ENCODE measurements at regions not wholly inside any gene's neighbourhood (a gene's known extent, or its start where the extent isn't known, plus 50 kb on each side); places are given as distances from the start of the nearest gene placed in this dataset.
"Not testable (repeated sequence)": the region's sequence is repeated elsewhere in the genome, so short reads cannot be mapped to it uniquely, and the experiment has no call there.

DNA sequence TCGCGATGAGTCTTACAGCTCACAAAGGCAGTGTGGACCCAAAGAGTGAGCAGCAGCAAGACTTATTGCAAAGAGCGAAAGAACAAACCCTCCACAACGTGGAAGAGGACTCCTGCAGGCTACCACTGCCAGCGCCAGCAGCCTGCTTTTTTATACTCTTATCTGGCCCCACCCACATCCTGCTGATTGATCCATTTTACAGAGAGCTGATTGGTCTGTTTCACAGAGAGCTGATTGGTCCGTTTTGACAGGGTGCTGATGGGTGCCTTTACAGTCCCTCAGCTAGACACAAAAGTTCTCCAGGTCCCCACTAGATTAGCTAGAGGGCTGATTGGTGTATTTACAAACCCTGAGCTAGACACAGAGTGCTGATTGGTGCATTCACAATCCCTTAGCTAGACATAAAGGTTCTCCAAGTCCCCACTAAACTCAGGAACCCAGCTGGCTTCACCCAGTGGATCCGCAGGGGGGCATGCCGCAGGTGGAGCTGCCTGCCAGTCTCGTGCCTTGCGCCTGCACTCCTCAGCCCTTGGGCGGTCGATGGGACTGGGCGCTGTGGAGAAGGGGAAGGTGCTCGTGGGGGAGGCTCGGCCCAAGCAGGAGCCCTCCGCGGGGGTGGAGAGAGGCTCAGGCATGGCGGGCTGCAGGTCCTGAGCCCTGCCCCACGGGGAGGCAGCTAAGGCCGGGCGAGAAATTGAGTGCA, 75.7 kb downstream of the QDPR start:
- H3K9me3 Mint-ChIP-seq, result not testable (repeated sequence)

GRCh38 chr4:17433827-17434226, 78.1 kb downstream of the QDPR start:
- Mint-ChIP-seq H3K4me1 (no peaks in the 10 kb centered on the region), H3K4me3 (no peak overlapping the region), H3K27ac (no peak overlapping the region), H3K27me3 (no peaks in the 10 kb centered on the region), H3K36me3 (no peaks in the 10 kb centered on the region), H3K9me3 (no peaks in the 10 kb centered on the region)
- ATAC-seq, result no peak

More for the DNA sequence above, 75.7 kb downstream of the QDPR start:
- H3K36me3 Mint-ChIP-seq, H3K4me1 Mint-ChIP-seq, H3K27ac Mint-ChIP-seq, H3K27me3 Mint-ChIP-seq, H3K4me3 Mint-ChIP-seq: not testable (repeated sequence)
- ATAC-seq, result peak; percentile 31

GRCh38 chr4:17427991-17428390, 83.9 kb downstream of the QDPR start:
- H3K4me1 Mint-ChIP-seq, result no peaks in the 10 kb centered on the region
- no peak overlapping the region for H3K4me3 Mint-ChIP-seq
- no peak for ATAC-seq
- peaks cover under 1% of the 10 kb centered on the region for H3K9me3 Mint-ChIP-seq
- H3K27ac Mint-ChIP-seq, result no peak overlapping the region
- H3K27me3 Mint-ChIP-seq, result peaks cover 8% of the 10 kb centered on the region
- no peaks in the 10 kb centered on the region for H3K36me3 Mint-ChIP-seq

DNA sequence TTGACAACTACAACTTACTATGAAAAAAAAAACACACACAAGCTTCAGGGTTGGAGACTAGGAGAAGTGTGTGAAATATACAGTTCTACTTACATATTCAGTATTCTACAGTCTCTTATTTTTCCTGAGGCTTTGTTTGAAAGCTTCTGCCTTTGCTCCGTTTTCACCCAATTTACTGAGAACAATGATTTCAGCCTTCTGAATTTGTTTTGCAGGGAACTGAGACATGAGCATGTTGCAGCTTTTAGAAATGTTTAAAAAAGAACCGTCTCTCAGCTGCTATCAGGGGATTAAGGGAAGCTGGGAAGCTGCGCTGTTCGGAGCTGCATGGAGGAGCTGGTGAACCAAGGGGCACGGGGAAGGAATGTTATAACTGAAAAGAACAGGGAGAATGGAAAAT, 85.7 kb downstream of the QDPR start:
- no peak for ATAC-seq
- no peak overlapping the region for H3K4me3 Mint-ChIP-seq
- no peaks in the 10 kb centered on the region for H3K36me3 Mint-ChIP-seq
- H3K27ac Mint-ChIP-seq, result no peak overlapping the region
- no peaks in the 10 kb centered on the region for H3K4me1 Mint-ChIP-seq
- peaks cover 8% of the 10 kb centered on the region for H3K27me3 Mint-ChIP-seq
- peaks cover 2% of the 10 kb centered on the region for H3K9me3 Mint-ChIP-seq

GRCh38 chr4:17418010-17418409, 93.9 kb downstream of the QDPR start:
- no peak for ATAC-seq
- H3K4me1 Mint-ChIP-seq, result no peaks in the 10 kb centered on the region
- peaks cover 12% of the 10 kb centered on the region for H3K9me3 Mint-ChIP-seq
- H3K36me3 Mint-ChIP-seq, result no peaks in the 10 kb centered on the region
- H3K4me3 Mint-ChIP-seq, result no peak overlapping the region
- H3K27ac Mint-ChIP-seq, result no peak overlapping the region
- H3K27me3 Mint-ChIP-seq, result no peaks in the 10 kb centered on the region

DNA sequence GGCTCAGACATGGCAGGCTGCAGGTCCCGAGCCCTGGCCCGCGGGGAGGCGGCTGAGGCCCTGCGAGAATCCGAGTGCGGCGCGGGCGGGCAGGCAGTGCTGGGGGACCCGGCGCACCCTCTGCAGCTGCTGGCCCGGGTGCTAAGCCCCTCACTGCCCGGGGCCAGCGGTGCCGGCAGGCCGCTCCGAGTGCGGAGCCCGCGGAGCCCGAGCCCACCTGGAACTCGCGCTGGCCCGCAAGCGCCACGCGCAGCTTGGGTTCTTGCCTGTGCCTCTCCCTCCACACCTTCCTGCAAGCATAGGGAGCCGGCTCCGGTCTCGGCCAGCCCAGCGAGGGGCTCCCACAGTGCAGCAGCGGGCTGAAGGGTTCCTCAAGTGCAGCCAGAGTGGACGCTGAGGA, 97.5 kb downstream of the QDPR start:
- ATAC-seq, result no peak
- Mint-ChIP-seq H3K27me3 (no peaks in the 10 kb centered on the region), H3K36me3 (no peaks in the 10 kb centered on the region), H3K9me3 (peaks cover 15% of the 10 kb centered on the region), H3K27ac (no peak overlapping the region), H3K4me3 (no peak overlapping the region), H3K4me1 (no peaks in the 10 kb centered on the region)

DNA sequence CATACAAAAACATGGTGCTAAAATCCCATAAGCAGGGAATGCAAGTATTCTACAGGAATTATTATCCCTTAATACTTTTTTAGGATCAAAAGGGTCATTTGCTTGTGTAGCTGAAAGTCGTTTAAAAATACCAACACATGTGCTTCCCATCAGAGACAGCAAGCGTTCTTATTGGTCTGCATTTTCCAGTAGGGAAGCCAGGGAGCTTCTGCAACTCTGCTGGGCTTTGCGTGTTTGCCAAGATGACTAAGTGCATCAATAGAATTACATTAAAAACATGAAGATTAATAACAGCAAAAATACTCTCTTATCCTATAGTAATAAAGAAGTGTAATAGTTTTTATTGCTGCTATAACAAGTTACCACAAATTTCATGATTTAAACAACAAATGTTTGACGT, 111.2 kb downstream of the QDPR start:
- Mint-ChIP-seq H3K4me3 (no peak overlapping the region), H3K27me3 (peaks cover 16% of the 10 kb centered on the region), H3K27ac (no peak overlapping the region), H3K9me3 (no peaks in the 10 kb centered on the region), H3K36me3 (no peaks in the 10 kb centered on the region), H3K4me1 (no peaks in the 10 kb centered on the region)
- ATAC-seq, result no peak

DNA sequence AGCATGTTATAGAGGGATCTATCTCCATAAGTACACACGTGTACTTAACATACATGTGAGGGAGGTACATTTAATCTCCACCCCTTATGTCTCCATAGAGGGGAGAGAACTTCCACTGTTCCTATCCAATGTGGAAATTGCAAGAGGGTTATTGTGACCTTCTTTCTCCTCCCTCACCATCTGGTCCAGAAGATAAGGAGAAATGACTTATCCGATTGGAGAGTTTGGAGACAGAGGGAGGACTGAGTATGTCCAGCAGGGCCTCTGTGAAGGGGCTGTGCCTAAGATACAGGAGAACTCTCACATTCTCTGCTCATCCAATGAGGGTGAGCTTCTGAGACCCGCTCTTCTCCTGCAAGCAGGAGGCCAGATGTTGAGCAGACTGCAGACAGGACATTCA, 113.1 kb downstream of the QDPR start:
- ATAC-seq, result no peak
- Mint-ChIP-seq H3K27ac (no peak overlapping the region), H3K4me1 (no peaks in the 10 kb centered on the region)

DNA sequence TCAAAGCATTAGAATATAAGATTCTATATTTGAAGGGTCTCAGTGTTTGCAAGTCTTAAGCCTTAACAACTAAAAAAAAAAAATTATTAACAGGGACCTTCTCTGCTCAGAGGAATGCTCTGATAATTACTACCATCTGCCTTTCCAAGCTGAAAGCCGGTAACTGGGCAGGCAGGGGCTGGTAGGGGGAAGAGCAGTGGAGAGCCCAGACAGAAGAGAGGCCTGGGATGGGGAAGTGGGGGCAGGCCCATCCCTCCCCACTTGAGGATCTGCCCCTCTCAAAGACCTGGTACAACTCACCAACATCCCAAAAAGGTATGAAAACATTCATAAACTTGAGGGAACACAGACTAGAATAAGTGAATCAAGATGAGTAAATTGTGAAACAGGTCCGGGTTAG, 113.9 kb downstream of the QDPR start:
- no peak overlapping the region for H3K4me3 Mint-ChIP-seq
- no peak overlapping the region for H3K27ac Mint-ChIP-seq
- H3K4me1 Mint-ChIP-seq, result no peaks in the 10 kb centered on the region
- no peaks in the 10 kb centered on the region for H3K36me3 Mint-ChIP-seq
- H3K27me3 Mint-ChIP-seq, result peaks cover 16% of the 10 kb centered on the region
- no peak for ATAC-seq
- no peaks in the 10 kb centered on the region for H3K9me3 Mint-ChIP-seq

More for the DNA sequence above, 113.1 kb downstream of the QDPR start:
- H3K4me3 Mint-ChIP-seq, result no peak overlapping the region
- no peaks in the 10 kb centered on the region for H3K36me3 Mint-ChIP-seq
- H3K9me3 Mint-ChIP-seq, result no peaks in the 10 kb centered on the region
- H3K27me3 Mint-ChIP-seq, result peaks cover 16% of the 10 kb centered on the region

- Mint-ChIP-seq H3K27me3 (peaks cover 20% of the 10 kb centered on the region), H3K36me3 (no peaks in the 10 kb centered on the region), H3K4me3 (no peak overlapping the region), H3K9me3 (no peaks in the 10 kb centered on the region), H3K27ac (no peak overlapping the region), H3K4me1 (no peaks in the 10 kb centered on the region)
- no peak for ATAC-seq
These were observed 114.3 kb downstream of the QDPR start for GRCh38 chr4:17397611-17398010.

DNA sequence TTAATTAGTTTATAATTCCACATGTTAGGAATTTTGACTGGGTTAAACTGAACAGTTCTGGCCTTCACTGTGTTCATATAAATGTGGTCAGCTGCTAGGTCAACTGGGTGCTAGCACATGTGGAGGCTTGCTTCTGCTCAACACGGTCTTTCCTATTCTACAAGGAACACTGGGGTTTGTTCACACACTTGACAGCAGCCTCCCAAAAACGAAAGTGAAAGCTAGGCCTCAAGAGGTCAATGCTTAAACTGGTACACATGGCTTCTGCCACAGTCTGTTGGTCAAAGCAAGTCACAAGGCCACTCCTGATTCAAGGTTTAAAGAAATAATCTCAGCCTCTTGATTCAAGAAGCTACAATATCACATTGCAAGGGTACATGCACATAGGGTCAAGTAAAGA, 126.5 kb downstream of the QDPR start:
- no peak overlapping the region for H3K27ac Mint-ChIP-seq
- H3K36me3 Mint-ChIP-seq, result no peaks in the 10 kb centered on the region
- no peak for ATAC-seq
- peaks cover 7% of the 10 kb centered on the region for H3K9me3 Mint-ChIP-seq
- H3K4me1 Mint-ChIP-seq, result no peaks in the 10 kb centered on the region
- no peaks in the 10 kb centered on the region for H3K27me3 Mint-ChIP-seq
- H3K4me3 Mint-ChIP-seq, result no peak overlapping the region

DNA sequence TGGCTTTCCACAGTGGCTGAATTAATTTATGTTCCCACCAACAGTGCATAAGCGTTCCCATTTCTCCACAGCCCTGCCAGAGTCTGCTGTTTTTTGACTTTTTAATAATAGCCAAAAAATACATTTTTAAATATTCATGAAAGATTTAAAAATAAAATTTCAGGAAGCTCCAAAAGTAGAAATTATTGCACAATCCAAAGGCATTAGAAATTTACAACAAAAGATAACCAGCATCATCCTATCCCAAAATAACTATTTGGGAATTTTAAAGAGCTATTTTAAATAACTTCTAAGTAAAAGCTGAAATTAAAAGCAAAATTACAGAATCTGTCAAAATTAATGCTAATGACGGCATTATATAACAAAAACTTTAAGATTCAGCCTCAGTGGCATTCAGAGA, 131.5 kb downstream of the QDPR start:
- H3K4me3 Mint-ChIP-seq, result no peak overlapping the region
- H3K9me3 Mint-ChIP-seq, result peaks cover 4% of the 10 kb centered on the region
- H3K27ac Mint-ChIP-seq, result no peak overlapping the region
- no peaks in the 10 kb centered on the region for H3K4me1 Mint-ChIP-seq
- no peak for ATAC-seq
- H3K36me3 Mint-ChIP-seq, result no peaks in the 10 kb centered on the region
- H3K27me3 Mint-ChIP-seq, result no peaks in the 10 kb centered on the region

DNA sequence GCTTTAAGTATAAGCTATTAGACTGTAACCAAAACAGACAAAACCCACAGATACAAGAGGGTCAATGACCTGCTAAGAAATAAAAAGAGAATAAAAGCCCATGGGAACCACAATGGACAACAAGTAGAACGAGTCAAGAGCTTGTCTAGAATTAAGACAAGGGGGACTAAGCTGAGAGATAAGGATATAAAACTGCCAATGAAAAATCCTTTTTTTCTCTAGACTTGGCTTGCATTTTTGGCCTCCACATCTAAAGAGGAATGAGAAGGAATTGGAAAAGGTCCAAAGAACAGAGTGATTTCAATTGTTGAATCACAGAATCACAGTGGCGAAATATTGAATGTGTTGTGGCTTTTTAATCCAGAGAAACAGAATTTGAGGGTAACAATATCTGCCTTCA, 135.7 kb downstream of the QDPR start:
- Mint-ChIP-seq H3K36me3 (no peaks in the 10 kb centered on the region), H3K27ac (no peak overlapping the region), H3K27me3 (no peaks in the 10 kb centered on the region), H3K4me1 (no peaks in the 10 kb centered on the region), H3K9me3 (no peaks in the 10 kb centered on the region), H3K4me3 (no peak overlapping the region)
- ATAC-seq, result no peak

DNA sequence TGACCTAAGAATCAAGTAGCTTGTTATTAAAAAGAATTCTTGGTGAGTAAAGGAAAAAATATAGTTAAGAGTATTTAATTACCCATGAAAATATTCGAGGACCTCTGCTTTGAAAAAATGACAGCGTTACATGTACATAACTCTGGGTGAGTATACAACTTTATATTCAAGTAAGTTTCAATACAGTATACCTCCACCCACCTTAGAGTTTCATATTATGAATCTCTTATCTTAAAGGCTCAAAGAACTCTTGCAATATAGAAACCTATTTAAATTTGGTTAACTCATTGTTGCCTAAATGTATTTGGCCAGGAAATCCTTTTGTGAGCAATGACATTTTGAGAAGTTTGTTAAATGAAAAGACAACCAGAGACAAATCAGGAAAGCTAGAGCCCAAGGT, 138.2 kb downstream of the QDPR start:
- ATAC-seq, result no peak
- H3K4me1 Mint-ChIP-seq, result no peaks in the 10 kb centered on the region
- H3K9me3 Mint-ChIP-seq, result no peaks in the 10 kb centered on the region
- H3K4me3 Mint-ChIP-seq, result no peak overlapping the region
- H3K27me3 Mint-ChIP-seq, result no peaks in the 10 kb centered on the region
- no peaks in the 10 kb centered on the region for H3K36me3 Mint-ChIP-seq
- no peak overlapping the region for H3K27ac Mint-ChIP-seq

DNA sequence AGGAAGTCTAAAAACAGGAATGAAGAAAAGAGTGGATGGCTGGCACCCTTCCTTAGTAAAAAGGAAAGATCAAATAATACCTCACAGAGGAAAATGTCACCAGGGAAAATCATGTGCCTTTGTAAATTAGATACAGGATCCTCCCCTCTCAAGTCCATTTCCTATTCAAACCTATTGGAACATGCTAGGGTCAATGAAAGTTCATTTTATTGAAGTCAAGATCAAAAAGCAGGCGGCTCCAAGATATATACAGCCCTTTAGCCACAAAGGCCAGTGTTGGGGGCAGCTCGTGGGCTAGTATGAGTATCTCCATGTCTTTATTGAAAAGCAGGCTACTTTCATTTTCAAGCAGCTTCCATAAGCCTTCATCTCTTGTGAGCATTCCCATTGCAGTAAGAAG, 141.1 kb downstream of the QDPR start:
- Mint-ChIP-seq H3K4me3 (no peak overlapping the region), H3K27me3 (no peaks in the 10 kb centered on the region), H3K36me3 (no peaks in the 10 kb centered on the region), H3K4me1 (no peaks in the 10 kb centered on the region), H3K27ac (no peak overlapping the region), H3K9me3 (no peaks in the 10 kb centered on the region)
- no peak for ATAC-seq

GRCh38 chr4:17368408-17368807, 143.5 kb downstream of the QDPR start:
- H3K4me1 Mint-ChIP-seq, result no peaks in the 10 kb centered on the region
- ATAC-seq, result no peak
- H3K27me3 Mint-ChIP-seq, result no peaks in the 10 kb centered on the region
- no peaks in the 10 kb centered on the region for H3K9me3 Mint-ChIP-seq
- no peaks in the 10 kb centered on the region for H3K36me3 Mint-ChIP-seq
- H3K27ac Mint-ChIP-seq, result no peak overlapping the region
- H3K4me3 Mint-ChIP-seq, result no peak overlapping the region

DNA sequence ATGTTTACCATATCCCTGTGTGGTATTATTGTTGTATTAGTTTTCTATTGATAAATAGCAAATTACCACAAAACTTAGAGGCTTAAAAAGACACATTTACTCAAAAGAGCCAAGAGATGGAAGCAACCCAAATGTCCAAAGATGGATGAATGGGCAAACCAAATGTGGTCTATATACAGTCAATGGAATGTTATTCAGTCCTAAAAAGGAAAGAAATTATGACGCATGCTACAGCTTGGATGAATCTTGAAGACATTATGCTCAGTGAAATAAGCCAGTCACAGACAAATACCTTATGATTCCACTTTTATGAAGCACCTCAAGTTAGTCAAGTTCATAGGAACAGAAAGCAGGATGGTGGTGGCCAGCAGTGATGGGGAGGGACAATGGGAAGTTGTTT, 144.7 kb downstream of the QDPR start:
- Mint-ChIP-seq H3K27ac (no peak overlapping the region), H3K4me1 (no peaks in the 10 kb centered on the region), H3K27me3 (no peaks in the 10 kb centered on the region), H3K36me3 (no peaks in the 10 kb centered on the region), H3K4me3 (no peak overlapping the region), H3K9me3 (no peaks in the 10 kb centered on the region)
- no peak for ATAC-seq
